Endothelial cell of umbilical vein (primary cell): ENCODE measurements at regions not wholly inside any gene's neighbourhood (a gene's known extent, or its start where the extent isn't known, plus 50 kb on each side); places are given as distances from the start of the nearest gene placed in this dataset.

Experiments used
- BruUV-seq: library from RNA; stranded (reverse); fragments of 400-500 nt; replicated peaks from 2 replicates; lab custom pipeline; 2021; lab: Mats Ljungman, UMichigan
- CTCF ChIA-PET: fragments of 300-600, 350-600 bp; sonication (Branson Sonifier 250); formaldehyde crosslinking; loops from one replicate; lab custom pipeline; 2021; ENCODE audit warnings: antibody characterized with exemption, inconsistent platforms; lab: Charles Lee
- POLR2A ChIA-PET: fragments of 300-600, 350-600 bp; sonication (Branson Sonifier 250); formaldehyde crosslinking; loops from one replicate; lab custom pipeline; 2021; ENCODE audit warnings: antibody characterized with exemption, inconsistent platforms; lab: Charles Lee
- DNase-seq: peaks from one replicate; pipeline ENCODE4 v3.0.0-alpha.2; 2011; ENCODE audit warnings: low read depth, low spot score
- FAIRE-seq: peaks from 2 replicates; lab custom pipeline; 2011; peaks lifted over from hg19 to GRCh38; lab: Jason Lieb, UNC
- H2AFZ ChIP-seq: 2 replicates; pipeline ENCODE4 v1.6.0; 2012; ENCODE audit warnings: low read depth, low read length, control low read depth, inconsistent platforms
- H3K27ac ChIP-seq: 2 replicates; pipeline ENCODE4 v1.5.1; 2011; ENCODE audit warnings: low read depth, mild to moderate bottlenecking, control low read depth, low read length, moderate library complexity; ENCODE audit not compliant: insufficient read depth
- H3K27me3 ChIP-seq, 2 experiments: 2 replicates each; pipeline versions ENCODE4 v1.6.0 to v1.6.1; 2011; ENCODE audit warnings: low read length in 2 of 2, mixed read lengths in 1 of 2; ENCODE audit not compliant: control insufficient read depth in 2 of 2, insufficient read depth in 2 of 2
- H3K36me3 ChIP-seq, 2 experiments: 2 replicates in 1 of 2; 3 replicates in 1 of 2; pipeline ENCODE4 v1.5.1; 2011; ENCODE audit warnings: low read length in 2 of 2, mild to moderate bottlenecking in 1 of 2, moderate library complexity in 1 of 2; ENCODE audit not compliant: control insufficient read depth in 2 of 2, insufficient read depth in 2 of 2; ENCODE audit errors: extremely low read depth in 1 of 2
- H3K4me1 ChIP-seq: 3 replicates; pipeline ENCODE4 v1.5.1; 2011; ENCODE audit warnings: mild to moderate bottlenecking, low read length; ENCODE audit not compliant: control insufficient read depth, insufficient read depth; ENCODE audit errors: extremely low read depth
- H3K4me2 ChIP-seq: 2 replicates; pipeline ENCODE4 v1.6.1; 2011; ENCODE audit warnings: low read length, control low read depth, mixed read lengths; ENCODE audit not compliant: insufficient read depth
- H3K4me3 ChIP-seq, 3 experiments: fragments of 200-600 bp in 1 of 3; sonication (generic), shearing (Covaris generic) in 1 of 3; replicated peaks in 1 of 3; 2 replicates each; pipeline ENCODE4 v1.5.1; 2011 to 2016; ENCODE audit warnings: control low read depth in 3 of 3, low read length in 3 of 3, mild to moderate bottlenecking in 2 of 3, inconsistent platforms in 1 of 3, low read depth in 1 of 3, moderate library complexity in 1 of 3; ENCODE audit not compliant: insufficient read depth in 1 of 3
- H3K79me2 ChIP-seq: 2 replicates; pipeline ENCODE4 v1.6.0; 2012; ENCODE audit warnings: low read length, inconsistent platforms; ENCODE audit not compliant: control insufficient read depth, insufficient read depth
- H3K9ac ChIP-seq: replicated peaks from 2 replicates; pipeline ENCODE3; 2011; ENCODE audit warnings: low read length, control low read depth; ENCODE audit not compliant: insufficient read depth; ENCODE audit errors: extremely low read depth
- H3K9me1 ChIP-seq: replicated peaks from 3 replicates; pipeline ENCODE4 v1.6.0; 2011; ENCODE audit warnings: mild to moderate bottlenecking, low read length; ENCODE audit not compliant: control insufficient read depth, insufficient read depth; ENCODE audit errors: extremely low read depth
- H3K9me3 ChIP-seq: replicated peaks from 2 replicates; pipeline ENCODE4 v1.5.1; 2012; ENCODE audit warnings: low read length, inconsistent platforms; ENCODE audit not compliant: control insufficient read depth, insufficient read depth
- H4K20me1 ChIP-seq: replicated peaks from 2 replicates; pipeline ENCODE3; 2011; ENCODE audit warnings: mild to moderate bottlenecking, low read length; ENCODE audit not compliant: control insufficient read depth, insufficient read depth; ENCODE audit errors: extremely low read depth
- EZH2 ChIP-seq: IDR thresholded peaks from 2 replicates; pipeline ENCODE4 v1.6.1; 2012; ENCODE audit warnings: borderline replicate concordance, low read depth, mild to moderate bottlenecking, moderate library complexity, low read length, inconsistent platforms; ENCODE audit not compliant: severe bottlenecking
- FOS ChIP-seq: IDR thresholded peaks from 2 replicates; pipeline ENCODE4 v1.6.1; 2011; ENCODE audit warnings: mild to moderate bottlenecking, low read length, moderate library complexity, borderline replicate concordance; ENCODE audit not compliant: insufficient read depth
- GATA2 ChIP-seq: IDR thresholded peaks from 2 replicates; pipeline ENCODE4 v1.7.0; 2011; ENCODE audit warnings: low read depth, mild to moderate bottlenecking, moderate library complexity, mixed read lengths, low read length; ENCODE audit not compliant: insufficient read length, insufficient read depth
- JUN ChIP-seq: IDR thresholded peaks from 2 replicates; pipeline ENCODE4 v1.6.1; 2011; ENCODE audit warnings: borderline replicate concordance, low read depth; ENCODE audit not compliant: insufficient read length, insufficient read depth
- MYC ChIP-seq: IDR thresholded peaks from one replicate; pipeline ENCODE4 v1.6.1; 2011; ENCODE audit warnings: mild to moderate bottlenecking, low read depth, low read length
- POLR2A ChIP-seq: IDR thresholded peaks from 2 replicates; pipeline ENCODE4 v1.6.1; 2012; ENCODE audit warnings: low read depth, mild to moderate bottlenecking, control low read depth, low read length
- POLR2AphosphoS5 ChIP-seq: IDR thresholded peaks from 2 replicates; pipeline ENCODE4 v1.6.1; 2012; ENCODE audit warnings: low read depth, mild to moderate bottlenecking, control low read depth, low read length, moderate library complexity; ENCODE audit not compliant: insufficient read depth
- dilution Hi-C: fragments of 300-500 bp; cut with MboI; formaldehyde crosslinking; loops from one replicate; pipeline ENCODE4 v1.15.0; 2019; ENCODE audit warnings: low sequenced_read_pairs; ENCODE audit not compliant: extremely low pct_ligation_motif_present
- intact Hi-C: fragments of 100-400 bp; cut with micrococcal nuclease; formaldehyde crosslinking; loops from one replicate; pipeline ENCODE4 v1.10.0; 2022
- TF ChIP-seq, protein P1 (sequence below), 2 donors: IDR thresholded peaks; 1 replicate in 1 of 2; 2 replicates in 1 of 2; pipeline ENCODE4 v1.5.1; 2011; ENCODE audit warnings: low read length in 2 of 2, mild to moderate bottlenecking in 2 of 2, moderate library complexity in 2 of 2, control low read depth in 1 of 2, inconsistent platforms in 1 of 2, low read depth in 1 of 2; ENCODE audit not compliant: insufficient read depth in 1 of 2; ENCODE audit errors: extremely low read depth in 1 of 2
- TF ChIP-seq, protein P2 (sequence below): IDR thresholded peaks from 2 replicates; pipeline ENCODE4 v1.6.1; 2011; ENCODE audit not compliant: insufficient read depth, insufficient read length

DNA sequence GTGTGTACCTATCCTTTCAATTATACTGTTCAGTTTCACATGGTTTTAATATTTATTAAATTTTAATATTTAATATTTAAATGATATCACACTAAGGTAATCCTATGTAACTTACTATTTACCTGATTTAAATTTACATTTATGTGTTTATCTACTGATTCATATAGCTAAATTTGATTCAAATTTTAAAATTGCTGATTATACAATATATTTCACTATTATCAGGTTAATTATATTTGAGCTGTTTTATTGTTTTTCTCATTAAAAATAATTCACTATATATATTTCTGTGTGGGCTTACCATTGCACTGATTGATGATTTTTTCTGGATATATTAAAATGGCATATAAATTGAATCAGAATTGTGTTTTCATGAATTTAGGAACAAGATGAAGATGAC lies 1923.5 kb downstream of the STIM2 start:
- ChIA-PET CTCF (no interaction called here), POLR2A (no interaction called here)
- no peak overlapping the region for H3K9ac ChIP-seq
- no peaks in the 10 kb centered on the region for H3K27me3 ChIP-seq
- dilution Hi-C loops (no loop called here), intact Hi-C loops (no loop called here)
- no peaks in the 10 kb centered on the region for H3K9me1 ChIP-seq
- H3K27ac ChIP-seq: no peak overlapping the region
- no peaks in the 10 kb centered on the region for H3K79me2 ChIP-seq
- no peak overlapping the region for H3K4me3 ChIP-seq
- no peaks in the 10 kb centered on the region for H3K36me3 ChIP-seq
- no peaks in the 10 kb centered on the region for H3K9me3 ChIP-seq
- no peaks in the 10 kb centered on the region for H3K4me1 ChIP-seq
- FAIRE-seq: no peak
- H4K20me1 ChIP-seq: no peaks in the 10 kb centered on the region
- H3K4me2 ChIP-seq: no peak overlapping the region
- no peak overlapping the region for H2AFZ ChIP-seq
- BruUV-seq: no TSS peak
- TF ChIP-seq FOS (no peak), JUN (no peak), GATA2 (no peak), EZH2 (no peak), POLR2A (no peak), MYC (no peak), POLR2AphosphoS5 (no peak)
- TF ChIP-seq, protein P1, sequence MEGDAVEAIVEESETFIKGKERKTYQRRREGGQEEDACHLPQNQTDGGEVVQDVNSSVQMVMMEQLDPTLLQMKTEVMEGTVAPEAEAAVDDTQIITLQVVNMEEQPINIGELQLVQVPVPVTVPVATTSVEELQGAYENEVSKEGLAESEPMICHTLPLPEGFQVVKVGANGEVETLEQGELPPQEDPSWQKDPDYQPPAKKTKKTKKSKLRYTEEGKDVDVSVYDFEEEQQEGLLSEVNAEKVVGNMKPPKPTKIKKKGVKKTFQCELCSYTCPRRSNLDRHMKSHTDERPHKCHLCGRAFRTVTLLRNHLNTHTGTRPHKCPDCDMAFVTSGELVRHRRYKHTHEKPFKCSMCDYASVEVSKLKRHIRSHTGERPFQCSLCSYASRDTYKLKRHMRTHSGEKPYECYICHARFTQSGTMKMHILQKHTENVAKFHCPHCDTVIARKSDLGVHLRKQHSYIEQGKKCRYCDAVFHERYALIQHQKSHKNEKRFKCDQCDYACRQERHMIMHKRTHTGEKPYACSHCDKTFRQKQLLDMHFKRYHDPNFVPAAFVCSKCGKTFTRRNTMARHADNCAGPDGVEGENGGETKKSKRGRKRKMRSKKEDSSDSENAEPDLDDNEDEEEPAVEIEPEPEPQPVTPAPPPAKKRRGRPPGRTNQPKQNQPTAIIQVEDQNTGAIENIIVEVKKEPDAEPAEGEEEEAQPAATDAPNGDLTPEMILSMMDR (IDR thresholded peaks at IDR 0.05; ENCODE audit: extremely low read depth in 1 of 2, insufficient read depth in 1 of 2, low read depth in 1 of 2, low read length in 2 of 2): no peak
- TF ChIP-seq, protein P2, sequence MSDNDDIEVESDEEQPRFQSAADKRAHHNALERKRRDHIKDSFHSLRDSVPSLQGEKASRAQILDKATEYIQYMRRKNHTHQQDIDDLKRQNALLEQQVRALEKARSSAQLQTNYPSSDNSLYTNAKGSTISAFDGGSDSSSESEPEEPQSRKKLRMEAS: no peak
- DNase-seq: no peak
